HG03521 (cell line): ENCODE measurements at regions not wholly inside any gene's neighbourhood (a gene's known extent, or its start where the extent isn't known, plus 50 kb on each side); places are given as distances from the start of the nearest gene placed in this dataset.
"Not testable (repeated sequence)": the region's sequence is repeated elsewhere in the genome, so short reads cannot be mapped to it uniquely, and the experiment has no call there.

Experiments used
- ATAC-seq: cut with Tn5 transposase; IDR thresholded peaks from one replicate; pipeline ENCODE4 v1.9.1; 2021; ENCODE audit warnings: mild to moderate bottlenecking, moderate library complexity; ENCODE audit not compliant: unreplicated experiment

DNA sequence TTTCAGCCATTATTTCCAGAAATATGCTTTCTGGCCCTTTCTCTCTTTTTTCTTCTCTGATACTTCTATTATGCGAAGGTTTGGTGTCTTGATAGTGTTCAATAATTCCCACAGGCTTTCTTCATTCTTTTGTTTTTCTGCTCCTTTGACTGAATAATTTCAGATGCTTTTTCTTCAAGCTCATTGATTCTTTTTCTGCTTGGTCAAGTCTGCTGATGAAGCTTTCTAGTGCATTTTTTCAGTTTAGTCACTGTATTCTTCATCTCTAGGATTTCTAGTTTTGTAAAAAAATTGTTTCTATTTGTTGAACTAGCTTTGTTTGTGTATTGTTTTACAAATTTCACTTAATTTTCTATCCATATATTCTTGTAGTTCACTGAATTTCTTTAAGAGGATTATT is 304.0 kb upstream of the TARS1 start:
- ATAC-seq = no peak

DNA sequence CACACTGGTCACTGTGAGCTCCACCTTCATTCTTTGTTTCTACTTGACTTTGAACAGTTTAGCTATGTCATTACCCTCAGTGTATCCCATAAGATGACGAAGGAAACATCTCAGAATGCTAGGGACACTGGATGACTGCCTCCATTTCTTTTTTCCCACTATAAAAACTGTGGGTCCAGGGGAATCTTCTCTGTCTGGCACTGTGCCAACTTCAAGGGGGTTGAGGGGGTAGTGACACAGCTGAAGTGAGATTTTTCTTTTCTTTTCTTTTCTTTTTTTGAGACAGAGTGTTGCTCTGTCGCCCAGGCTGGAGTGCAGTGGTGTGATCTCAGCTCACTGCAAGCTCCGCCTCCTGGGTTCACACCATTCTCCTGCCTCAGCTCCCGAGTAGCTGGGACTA is 302.6 kb upstream of the TARS1 start:
- not testable (repeated sequence) for ATAC-seq

DNA sequence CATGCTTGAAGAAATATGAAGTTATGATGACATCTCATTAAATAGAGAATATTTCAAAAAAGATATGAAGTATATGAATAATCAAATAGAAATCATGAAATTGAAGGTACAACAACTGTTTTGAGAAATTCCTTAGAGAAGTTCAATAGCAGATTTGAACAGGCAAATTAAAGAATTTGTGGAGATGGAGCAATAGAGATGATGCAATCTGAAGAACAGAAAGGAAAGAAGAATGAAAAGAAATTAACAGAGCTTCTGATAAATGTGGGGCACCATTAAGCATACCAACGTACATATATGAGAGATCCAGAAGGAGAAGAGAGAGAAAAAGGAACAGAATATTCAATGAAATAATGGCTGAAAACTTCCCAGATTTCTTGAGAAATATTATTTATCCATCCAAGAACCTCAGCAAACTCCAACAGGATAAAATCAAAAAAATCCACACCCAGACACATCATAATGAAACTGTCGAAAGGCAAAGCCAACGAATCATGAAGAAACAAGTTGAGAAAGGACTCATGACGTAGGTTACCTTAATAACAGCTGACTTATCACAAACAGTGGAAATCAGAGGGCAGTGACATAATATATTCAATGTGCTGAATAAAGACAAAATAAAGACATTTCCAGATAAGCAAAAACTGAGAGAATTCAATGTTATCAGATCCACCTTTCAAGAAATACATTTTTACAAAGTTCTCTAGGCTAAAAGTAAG is 297.2 kb upstream of the TARS1 start:
- no peak for ATAC-seq

DNA sequence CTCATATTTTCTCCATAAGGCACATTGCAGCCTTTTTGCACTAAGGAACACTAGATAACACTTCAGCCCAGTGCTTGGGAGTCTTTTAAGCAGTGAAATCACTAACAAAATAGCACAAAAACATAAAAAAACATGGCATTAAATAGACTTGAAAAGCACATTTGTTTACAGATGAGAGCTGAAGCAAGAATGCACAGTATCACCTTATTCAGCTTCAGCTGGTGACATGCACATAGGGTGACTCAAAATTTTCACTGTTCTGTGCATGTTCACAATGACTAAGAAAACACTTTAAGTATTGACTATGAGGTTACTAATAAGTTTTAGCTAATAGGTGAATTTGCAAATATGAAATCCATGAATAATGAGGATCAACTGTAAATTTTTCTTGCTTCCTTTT is 293.9 kb upstream of the TARS1 start:
- no peak for ATAC-seq

DNA sequence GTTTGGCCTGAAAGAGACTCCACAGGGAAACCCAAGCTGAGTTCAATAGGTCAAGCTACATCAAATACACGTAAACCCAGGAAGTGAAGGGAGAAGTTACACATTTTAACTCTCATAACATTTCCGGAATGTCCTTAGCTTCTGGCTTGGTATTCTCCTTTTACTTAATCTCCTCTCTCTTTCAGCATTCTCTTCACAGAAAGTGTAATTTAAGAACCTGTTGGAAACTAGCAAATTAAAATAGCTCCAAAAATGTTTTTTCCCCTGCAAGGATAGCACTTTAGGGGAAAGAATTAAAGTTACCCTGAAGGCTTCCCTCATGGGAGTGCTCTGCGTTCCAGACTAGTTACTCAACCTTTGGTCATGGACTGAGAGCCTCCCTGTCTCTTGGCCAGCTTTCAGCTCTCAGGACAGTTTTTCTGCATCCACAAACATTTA is 292.7 kb upstream of the TARS1 start:
- ATAC-seq = no peak

DNA sequence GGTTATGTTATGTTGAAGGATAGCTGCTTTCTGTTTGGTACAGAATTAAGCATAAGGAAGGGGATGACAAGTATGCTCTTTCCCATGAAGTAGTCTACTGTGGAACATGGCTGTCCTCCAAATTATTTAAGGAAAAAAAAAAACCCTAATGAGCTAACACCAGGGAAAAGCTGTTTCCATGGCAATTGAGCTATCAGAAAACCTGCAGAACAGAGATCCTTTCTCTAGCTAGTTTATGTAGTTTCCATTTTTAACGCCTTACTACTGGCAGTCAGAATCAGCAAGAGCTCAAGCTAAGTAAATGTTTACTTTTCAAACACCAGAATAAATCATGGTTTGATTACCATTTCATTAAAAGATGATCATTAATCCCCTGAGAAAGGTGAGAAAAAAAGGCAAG is 287.4 kb upstream of the TARS1 start:
- no peak for ATAC-seq

DNA sequence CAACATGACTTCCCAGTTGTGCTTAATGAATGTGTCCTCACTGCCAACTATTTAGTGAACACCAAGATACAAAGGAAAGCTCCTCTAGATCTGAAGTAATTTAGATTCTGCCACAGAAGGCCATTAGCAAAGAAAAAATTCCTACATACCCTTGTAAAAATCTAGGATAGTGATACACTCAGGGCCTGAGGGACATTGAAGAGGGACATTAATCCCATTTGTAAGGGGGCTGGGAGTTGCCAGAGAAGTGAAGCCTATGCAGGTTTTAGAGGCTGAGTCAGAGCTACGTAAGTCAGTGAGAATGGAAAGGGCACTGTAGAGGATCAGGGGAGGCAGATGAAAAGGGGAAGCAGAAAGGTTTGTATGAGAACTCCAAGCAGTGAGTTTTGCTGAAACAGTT is 286.9 kb upstream of the TARS1 start:
- no peak for ATAC-seq

DNA sequence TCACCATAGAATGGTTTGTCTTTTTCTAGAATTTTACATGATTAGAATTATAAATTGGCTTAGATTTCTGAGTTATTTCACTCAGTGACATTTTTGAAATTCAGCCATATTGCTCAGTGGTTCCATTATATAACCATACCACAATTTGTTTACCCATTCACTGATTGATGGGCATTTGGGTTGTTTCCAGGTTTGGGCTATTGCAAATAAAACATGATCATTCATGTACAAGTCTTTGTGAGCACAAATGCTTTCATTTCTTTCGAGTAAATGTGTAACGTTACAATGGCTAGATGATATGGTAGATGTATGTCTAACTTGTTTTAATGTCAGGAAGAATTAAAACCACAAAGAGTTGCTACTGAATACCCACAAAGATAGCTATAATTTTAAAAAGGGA is 279.9 kb upstream of the TARS1 start:
- ATAC-seq = no peak

DNA sequence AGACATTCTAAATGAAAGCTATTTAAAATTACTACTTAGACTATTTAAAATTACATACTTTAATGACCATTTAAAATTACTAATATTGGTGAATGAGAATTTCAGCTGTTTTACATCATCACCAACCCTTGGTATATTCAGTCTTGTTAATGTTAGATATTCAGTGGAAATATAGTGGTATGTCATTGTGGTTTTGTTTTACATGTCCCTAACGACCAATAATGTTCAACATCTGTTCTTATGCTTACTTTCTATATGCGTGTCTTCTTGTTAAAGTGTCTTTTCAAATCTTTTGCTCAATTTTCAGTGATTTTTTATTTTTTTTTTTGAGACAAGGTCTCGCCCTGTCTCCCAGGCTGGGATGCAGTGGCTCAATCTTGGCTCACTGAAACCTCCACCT is 279.3 kb upstream of the TARS1 start:
- ATAC-seq = no peak

DNA sequence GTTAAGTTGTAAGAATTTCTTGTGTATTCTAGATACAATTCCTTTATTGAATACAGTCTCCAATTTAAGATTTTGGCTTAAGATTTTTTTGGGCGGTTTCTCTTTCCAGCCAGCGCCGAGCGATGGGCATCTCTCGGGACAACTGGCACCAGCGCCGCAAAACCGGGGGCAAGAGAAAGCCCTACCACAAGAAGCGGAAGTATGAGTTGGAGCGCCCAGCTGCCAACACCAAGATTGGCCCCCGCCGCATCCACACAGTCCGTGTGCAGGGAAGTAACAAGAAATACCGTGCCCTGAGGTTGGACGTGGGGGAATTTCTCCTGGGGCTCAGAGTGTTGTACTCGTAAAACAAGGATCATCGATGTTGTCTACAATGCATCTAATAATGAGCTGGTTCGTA is 278.7 kb upstream of the TARS1 start:
- no peak for ATAC-seq

DNA sequence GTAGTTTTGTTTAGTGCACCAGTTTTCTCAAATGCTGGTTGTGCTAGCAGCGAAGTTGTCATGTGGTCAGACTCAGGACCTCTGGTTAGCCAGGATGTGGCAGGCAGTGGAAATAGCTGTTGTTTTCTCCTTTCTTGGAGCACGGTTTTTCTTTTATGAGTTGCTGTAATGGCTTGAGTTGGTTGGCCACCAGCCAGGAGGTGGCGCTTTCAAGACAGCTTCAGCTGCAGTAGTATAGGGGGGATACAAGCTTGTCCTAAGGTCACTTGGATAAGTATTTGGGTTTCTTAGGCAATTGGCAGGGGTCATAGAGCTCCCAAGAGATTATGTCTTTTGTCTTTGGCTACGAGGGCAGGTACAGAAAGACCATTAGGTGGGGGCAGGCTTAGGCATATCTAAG is 274.2 kb upstream of the TARS1 start:
- no peak for ATAC-seq

DNA sequence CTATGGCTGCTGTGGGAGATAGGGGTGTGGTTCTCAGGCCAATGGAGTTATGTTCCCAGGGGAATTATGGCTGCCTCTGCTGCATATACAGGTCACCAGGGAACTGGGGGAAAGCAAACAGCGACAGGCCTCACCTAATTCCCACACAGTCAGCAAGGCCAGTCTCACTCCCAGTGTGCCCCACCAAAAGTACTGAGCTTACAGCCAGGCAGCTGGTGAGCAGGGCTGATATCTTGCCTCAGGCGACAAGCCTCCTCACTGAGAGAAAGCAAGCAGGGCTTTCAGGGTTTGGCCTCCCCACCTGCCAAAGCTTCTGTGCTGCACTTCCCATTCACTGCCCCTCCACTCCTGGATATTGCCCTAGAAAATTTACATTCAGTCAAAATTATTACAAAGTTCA is 273.8 kb upstream of the TARS1 start:
- no peak for ATAC-seq

DNA sequence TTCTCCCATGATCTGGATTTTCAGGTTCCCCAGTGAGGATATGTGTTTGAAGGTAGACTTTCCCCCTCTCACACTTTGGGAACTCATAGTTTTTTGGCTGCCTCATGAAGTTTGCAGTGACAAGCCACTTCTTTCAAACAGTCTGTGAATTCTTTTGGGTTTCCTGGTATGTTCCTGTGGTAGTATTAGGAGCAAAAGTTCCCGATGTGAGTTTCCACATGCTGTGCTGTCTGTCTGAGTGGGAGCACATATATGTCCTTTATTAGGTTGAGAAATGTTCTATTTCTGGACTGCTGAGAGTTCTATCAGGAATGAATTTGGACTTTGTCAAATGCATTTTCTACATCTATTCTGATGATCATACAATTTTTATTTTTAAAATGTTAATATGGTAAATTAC is 273.2 kb upstream of the TARS1 start:
- no peak for ATAC-seq

DNA sequence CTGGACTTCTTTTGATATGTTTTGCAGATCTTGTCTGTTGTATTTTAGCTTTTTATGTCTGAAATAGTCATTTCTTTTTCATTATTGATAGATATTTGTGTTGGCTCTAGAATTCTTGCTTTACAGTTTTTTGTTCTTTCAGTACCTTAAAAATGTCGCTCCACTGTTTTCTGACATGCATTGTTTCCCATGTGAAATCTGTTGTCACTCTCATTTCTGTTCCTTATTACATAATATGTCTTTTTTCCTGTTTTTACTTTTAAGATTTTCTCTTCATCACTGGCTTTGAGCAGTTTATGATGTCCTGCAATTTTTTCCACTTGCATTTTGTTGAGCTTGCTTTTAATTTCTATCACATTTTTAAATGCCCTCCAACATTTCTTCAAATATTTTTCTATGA is 270.4 kb upstream of the TARS1 start:
- ATAC-seq = no peak

DNA sequence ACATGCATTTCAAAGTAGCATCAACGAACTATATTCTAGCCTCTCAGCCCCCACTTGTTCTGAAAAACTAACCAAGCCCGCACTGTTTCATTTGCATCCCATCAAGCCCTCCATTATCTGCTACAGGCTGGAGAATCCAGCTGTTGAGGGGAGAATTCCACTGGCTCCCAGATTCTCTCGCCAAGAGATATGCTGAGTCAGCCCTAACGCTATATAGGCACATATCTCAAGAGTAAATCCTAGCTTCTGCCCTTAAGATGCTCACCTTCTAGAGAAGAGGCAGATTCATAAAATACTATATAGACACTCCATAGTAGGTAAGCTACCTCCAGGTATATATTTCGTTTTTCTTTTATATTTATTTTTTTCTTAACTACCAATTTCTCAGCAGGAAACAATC is 266.4 kb upstream of the TARS1 start:
- ATAC-seq = no peak

DNA sequence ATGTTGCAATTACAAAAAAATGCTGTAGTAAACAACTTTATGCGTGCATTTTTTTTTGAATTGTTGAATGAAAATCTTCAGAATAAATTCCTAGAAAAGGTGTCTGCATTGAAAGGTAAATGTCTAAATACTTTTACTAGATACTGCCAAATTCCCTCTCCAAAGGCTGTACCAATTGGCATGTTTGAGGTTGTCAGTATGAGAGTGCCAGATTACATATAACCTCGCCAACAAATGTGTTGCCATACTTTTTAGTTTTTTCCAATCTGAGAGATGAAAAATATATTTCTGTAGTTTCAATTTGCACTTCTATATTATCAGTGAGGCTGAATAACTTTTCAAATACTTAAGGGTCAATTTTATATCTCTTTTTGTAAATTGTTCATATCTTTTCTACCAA is 261.5 kb upstream of the TARS1 start:
- ATAC-seq = no peak

DNA sequence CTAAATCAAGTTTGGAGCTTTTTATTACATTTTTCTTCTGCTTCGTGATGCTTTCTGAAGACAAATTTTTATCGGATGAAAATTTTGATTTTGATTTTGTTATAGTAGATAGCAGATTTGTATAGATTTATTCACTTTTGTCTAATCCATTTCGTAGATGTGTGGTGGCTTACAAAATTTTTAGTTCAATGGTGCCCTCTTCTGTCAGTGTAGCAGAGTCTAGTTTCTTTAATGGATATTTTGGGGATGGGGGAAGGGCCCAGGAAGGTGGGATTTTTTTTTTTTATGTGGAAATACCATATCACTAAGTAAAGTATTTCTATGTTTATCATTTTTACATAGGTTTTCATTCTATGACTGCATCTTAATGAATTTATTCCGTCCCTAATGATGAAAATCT is 259.9 kb upstream of the TARS1 start:
- no peak for ATAC-seq

DNA sequence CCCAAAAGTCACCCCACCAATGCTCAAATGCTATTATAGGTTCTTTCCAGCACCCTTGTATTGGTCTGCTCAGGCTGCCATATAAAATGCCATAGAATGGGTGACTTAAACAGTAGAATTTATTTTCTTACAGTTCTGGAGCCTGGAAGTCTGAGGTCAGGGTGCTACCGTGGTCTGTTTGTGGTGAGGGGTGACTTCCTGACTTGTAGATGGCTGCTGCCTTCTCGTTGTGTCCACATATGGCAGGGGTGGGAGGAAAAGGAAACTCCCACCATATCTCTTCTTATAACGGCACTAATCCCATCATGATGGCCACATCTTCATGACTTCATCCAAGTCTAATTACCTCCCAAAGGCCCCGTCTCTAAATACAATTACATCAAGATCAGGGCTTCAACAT is 257.8 kb upstream of the TARS1 start:
- ATAC-seq = no peak

DNA sequence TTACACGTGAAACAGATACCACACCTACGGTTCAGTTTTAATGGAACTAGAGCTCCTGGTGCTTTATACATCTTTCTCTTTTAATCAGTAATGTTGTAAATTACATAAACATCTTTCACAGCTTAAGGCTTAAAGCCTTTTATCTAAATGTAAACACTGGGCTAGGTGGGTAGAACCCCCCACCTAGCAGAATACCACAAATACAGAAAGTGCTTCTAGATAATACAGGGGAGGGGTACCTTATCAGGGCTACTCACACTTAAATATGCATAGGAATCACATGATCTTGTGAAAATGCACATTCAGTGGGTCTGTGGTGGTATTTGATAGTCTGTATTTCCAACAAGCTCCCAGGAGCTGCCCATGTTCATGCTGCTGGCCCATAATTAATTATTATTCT is 256.4 kb upstream of the TARS1 start:
- ATAC-seq = no peak

DNA sequence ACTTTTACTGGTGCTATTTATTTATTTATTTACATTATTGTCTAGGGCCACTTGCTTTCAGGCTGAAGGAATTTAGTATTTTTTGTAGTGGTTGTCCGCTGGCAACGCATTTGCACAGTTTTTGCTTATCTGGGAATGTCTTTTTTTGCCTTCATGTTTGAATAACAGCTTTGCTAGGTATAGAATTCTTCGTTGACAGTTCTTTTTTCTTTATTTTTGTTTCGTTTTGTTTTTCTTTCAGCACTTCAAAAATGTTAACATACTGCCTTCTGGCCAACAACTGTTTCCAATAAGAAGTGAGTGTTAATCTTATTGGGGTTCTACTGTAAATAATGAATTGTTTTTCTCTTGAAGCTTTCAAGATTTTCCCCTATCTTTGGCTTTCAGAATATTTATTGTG is 252.7 kb upstream of the TARS1 start:
- no peak for ATAC-seq

DNA sequence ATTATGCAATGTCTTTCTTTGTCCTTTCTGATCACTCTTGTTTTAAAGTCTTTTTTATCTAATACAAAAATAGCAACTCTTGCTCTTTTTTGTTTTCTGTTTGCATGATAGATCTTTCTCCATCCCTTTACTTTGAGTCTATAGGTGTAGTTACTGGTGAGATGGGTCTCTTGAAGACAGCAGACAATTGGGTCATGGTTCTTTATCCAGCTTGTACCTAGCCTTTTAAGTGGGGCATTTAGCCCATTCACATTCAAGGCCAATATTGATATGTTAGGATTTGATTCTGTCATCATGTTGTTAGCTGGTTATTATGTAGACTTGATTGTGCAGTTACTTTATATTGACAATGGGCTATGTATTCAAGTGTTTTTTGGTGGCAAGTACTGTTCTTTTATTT is 245.9 kb upstream of the TARS1 start:
- ATAC-seq = no peak

DNA sequence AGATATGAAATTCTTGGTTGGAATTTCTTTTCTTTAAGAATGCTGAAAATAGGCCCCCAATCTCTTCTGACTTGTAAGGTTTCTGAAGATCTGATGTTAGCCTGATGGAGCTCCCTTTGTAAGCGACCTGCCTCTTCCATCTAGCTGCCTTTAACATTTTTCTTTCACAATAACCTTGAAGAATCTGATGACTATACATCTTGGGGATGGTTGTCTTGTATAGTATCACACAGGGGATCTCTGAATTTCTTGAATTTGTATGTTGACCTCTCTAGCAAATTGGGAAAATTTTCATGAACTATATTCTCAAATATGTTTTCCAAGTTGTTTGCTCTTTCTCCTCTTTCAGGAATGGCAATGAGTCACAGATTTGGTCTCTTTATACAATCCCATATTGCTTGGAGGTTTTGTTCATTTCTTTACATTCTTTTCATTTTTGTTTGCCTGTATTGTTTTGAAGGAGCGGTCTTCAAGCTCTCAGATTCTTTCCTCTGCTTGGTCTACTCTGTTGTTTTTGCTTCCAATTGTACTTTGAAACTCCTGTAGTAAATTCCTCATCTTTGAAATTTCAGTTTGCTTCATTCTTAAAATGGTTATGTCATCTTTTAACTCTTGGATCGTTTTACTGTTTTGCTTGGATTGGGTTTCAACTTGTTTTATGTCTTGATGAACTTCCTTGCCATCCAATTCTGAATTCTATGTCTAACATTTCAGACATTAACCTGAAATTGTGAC is 245.2 kb upstream of the TARS1 start:
- ATAC-seq = no peak

DNA sequence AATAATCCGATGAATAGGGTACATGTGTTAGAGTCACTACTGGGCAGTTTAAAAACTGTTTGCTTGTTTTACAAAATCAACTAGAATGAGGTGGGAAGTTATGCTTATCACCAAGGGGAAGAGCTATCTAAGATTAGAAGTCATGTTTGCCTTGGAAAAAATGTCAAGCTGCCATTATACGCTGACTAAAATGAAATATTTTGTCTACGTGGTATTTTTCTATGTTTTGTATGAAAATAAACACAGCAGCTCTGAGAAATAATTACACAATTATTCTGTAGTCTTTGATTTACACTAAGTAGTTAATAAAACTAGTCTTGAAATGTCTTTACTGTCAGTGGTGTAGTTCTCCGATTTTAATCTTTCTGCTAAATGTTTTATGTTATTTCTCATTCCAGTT is 241.9 kb upstream of the TARS1 start:
- no peak for ATAC-seq
